Retinal pigment epithelial cell (primary cell): ENCODE measurements at regions not wholly inside any gene's neighbourhood (a gene's known extent, or its start where the extent isn't known, plus 50 kb on each side); places are given as distances from the start of the nearest gene placed in this dataset.

Experiments used
- DNase-seq: peaks from one replicate; pipeline ENCODE4 v3.0.0-alpha.2; 2010; ENCODE audit warnings: low read depth
- H3K4me3 ChIP-seq: 2 replicates; pipeline ENCODE4 v1.5.1; 2011; ENCODE audit warnings: mild to moderate bottlenecking, low read length, control low read depth, moderate library complexity
- TF ChIP-seq, protein P1 (sequence below): conservative IDR thresholded peaks from 2 replicates; pipeline ENCODE4 v1.5.1; 2011; ENCODE audit warnings: low read depth, low read length, control low read depth, inconsistent platforms

DNA sequence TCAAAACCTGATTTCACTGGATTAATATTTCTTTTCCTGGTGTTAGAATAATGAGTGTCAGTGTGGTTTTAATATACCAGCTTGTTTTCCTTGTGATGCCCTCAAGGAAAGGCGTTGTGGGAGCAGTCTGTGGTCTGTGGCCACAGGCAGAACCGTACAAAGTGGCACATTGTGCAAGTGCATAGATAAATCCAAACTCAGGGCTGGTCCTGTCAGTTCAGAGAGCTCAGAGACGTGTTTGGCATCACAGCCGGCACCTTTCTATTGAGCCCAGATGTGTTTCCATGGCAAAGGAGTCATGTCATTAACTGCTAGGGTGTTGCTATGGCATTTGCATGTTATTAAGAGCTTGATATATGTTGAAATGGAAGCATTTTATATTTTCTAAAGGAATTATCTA, 289.9 kb upstream of the RASGRP1 start:
- DNase-seq: no peak
- TF ChIP-seq, protein P1, sequence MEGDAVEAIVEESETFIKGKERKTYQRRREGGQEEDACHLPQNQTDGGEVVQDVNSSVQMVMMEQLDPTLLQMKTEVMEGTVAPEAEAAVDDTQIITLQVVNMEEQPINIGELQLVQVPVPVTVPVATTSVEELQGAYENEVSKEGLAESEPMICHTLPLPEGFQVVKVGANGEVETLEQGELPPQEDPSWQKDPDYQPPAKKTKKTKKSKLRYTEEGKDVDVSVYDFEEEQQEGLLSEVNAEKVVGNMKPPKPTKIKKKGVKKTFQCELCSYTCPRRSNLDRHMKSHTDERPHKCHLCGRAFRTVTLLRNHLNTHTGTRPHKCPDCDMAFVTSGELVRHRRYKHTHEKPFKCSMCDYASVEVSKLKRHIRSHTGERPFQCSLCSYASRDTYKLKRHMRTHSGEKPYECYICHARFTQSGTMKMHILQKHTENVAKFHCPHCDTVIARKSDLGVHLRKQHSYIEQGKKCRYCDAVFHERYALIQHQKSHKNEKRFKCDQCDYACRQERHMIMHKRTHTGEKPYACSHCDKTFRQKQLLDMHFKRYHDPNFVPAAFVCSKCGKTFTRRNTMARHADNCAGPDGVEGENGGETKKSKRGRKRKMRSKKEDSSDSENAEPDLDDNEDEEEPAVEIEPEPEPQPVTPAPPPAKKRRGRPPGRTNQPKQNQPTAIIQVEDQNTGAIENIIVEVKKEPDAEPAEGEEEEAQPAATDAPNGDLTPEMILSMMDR: no peak
- no peak overlapping the region for H3K4me3 ChIP-seq

DNA sequence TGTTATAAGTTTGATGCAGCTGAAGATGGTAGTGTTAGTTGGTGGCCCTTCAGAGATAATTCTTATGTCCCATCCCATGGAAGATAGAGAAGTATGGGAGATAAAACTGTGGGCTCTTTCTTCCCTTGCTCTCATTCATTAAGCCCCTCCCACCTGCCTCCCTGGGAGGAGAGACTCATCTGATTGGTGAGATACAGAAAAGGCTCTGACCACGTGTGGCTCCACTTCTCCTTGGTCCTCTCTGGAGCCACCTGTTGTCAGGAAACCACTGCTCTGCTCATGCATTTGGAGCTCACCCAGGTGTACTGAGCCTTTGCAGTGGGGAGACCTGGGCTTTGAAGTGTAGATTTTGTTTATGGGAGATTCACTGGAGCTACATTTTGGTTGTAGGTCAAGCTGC, 293.2 kb upstream of the RASGRP1 start:
- no peak for DNase-seq
- no peak overlapping the region for H3K4me3 ChIP-seq
- TF ChIP-seq, protein P1: no peak

DNA sequence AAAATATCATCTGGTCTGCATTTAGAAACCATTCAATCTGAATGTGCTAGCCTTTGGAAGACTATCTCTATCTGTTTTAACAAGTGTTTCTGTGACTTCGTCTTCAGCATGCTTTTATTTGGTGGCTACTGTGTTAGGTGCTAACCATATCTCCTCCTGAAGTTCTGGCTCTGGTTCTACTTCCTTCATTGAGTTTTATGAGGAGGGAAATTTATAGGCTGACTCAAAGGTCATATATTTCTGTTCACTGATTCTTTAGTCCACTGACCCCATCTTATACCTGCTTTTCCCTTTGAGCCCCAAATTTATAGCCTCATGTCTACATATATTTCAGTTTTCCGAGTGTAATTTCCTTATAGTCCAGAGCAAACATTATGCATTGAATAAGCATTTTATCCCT, 295.0 kb upstream of the RASGRP1 start:
- no peak for DNase-seq
- TF ChIP-seq, protein P1: no peak
- H3K4me3 ChIP-seq: no peak overlapping the region

DNA sequence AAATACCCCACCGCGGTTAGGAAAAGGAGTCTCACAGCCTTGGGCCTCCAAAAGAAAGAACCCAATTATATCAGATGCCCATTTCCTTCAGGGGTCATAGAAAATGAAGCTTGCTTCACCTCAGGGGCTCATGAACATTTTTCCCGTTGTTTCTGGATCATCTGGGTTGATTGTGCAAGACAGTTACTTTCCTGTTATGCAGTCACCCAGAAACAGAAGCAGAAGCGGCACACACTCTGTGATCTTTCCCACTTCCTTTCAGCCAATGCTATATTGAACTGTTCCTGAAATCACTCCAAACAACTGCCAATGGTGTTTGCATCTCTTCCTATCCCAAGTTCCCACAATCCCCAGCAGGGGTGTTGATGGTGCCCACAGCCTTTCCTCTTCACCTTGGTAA, 295.6 kb upstream of the RASGRP1 start:
- DNase-seq: no peak
- TF ChIP-seq, protein P1: no peak
- no peak overlapping the region for H3K4me3 ChIP-seq

DNA sequence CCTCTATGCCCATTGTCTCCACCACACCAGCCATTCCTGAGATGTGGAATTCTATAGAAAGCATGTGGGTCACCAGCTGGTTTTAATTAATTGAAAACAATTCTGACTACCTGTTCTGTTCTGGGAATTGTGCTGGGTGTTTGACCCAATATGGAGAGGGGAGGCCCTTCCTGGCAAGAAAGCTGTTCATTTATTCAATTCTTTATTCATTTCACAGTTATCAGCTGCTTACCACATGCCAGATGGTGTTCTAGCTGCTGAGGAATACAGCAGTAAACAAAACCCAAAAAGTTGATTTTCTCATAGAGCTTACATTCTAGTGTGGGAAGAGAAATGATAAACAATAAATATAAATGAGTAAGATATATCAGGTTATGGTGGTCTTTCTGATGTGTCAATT, 296.1 kb upstream of the RASGRP1 start:
- no peak for DNase-seq
- TF ChIP-seq, protein P1: no peak
- H3K4me3 ChIP-seq: no peak overlapping the region

DNA sequence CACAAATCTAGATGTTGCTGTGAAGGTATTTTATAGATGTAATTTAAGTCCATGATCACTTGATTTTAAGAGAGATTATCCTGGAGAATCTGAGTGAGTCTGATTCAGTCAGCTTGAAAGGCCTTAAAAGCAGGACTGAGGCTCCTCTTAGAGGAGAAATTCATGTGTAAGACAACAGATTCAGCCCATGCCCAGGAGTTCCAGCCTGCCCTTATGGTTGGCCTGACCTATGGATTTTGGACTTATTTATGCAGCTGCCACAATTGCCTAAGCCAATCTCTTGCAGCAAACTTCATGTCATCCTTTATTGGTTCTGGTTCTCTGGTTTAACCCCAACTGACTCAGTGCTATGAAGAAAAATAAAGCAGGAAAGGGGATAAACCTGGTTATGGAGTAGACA, 296.5 kb upstream of the RASGRP1 start:
- no peak for DNase-seq
- TF ChIP-seq, protein P1: no peak
- no peak overlapping the region for H3K4me3 ChIP-seq

DNA sequence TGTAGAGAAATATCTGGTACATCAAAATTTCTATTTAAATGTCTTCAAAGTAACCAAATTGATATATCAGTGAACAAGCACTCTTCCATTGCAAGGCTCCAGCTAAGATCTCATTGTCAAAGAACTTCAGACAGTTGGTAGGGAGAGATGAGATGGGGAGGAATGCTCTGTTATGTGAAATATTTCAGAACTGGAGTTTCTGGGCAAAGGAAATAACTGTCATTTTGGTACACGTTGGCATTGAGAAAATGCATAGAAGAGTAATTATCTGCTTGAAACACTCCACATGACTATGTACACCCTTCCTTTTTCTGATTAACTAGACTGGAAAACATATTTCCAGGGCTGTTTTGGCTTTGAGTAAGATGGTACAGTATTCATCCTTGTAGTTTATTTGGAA, 297.5 kb upstream of the RASGRP1 start:
- DNase-seq: no peak
- no peak overlapping the region for H3K4me3 ChIP-seq
- TF ChIP-seq, protein P1: no peak
